ENCODE measurements at regions not wholly inside any gene's neighbourhood (a gene's known extent, or its start where the extent isn't known, plus 50 kb on each side); places are given as distances from the start of the nearest gene placed in this dataset.

- no peak overlapping the region for H3K4me3 ChIP-seq (ENCODE audit: low read depth, low read length)
- no peak for TF ChIP-seq CTCF (IDR thresholded peaks at IDR 0.05; ENCODE audit: low read depth, low read length)
Measured at GRCh38 chr16:6672507-6672906, 660.1 kb upstream of the RBFOX1 start.

- H3K4me3 ChIP-seq (ENCODE audit: low read depth, low read length): no peak overlapping the region
- no peak for TF ChIP-seq CTCF (IDR thresholded peaks at IDR 0.05; ENCODE audit: low read depth, low read length)
Measured at GRCh38 chr16:6667393-6667792, 665.3 kb upstream of the RBFOX1 start.

GRCh38 chr16:6665126-6665525, 667.5 kb upstream of the RBFOX1 start:
- TF ChIP-seq CTCF (IDR thresholded peaks at IDR 0.05; ENCODE audit: low read depth, low read length): no peak
- no peak overlapping the region for H3K4me3 ChIP-seq (ENCODE audit: low read depth, low read length)

- TF ChIP-seq CTCF (IDR thresholded peaks at IDR 0.05; ENCODE audit: low read depth, low read length): no peak
- H3K4me3 ChIP-seq (ENCODE audit: low read depth, low read length): no peak overlapping the region
Measured at GRCh38 chr16:6663668-6664067, 669.0 kb upstream of the RBFOX1 start.

GRCh38 chr16:6656760-6657159, 675.9 kb upstream of the RBFOX1 start:
- H3K4me3 ChIP-seq (ENCODE audit: low read depth, low read length): no peak overlapping the region
- TF ChIP-seq CTCF (IDR thresholded peaks at IDR 0.05; ENCODE audit: low read depth, low read length): no peak

GRCh38 chr16:6646891-6647290, 685.8 kb upstream of the RBFOX1 start:
- no peak overlapping the region for H3K4me3 ChIP-seq (ENCODE audit: low read depth, low read length)
- TF ChIP-seq CTCF (IDR thresholded peaks at IDR 0.05; ENCODE audit: low read depth, low read length): no peak

GRCh38 chr16:6645768-6646568, 686.7 kb upstream of the RBFOX1 start:
- no peak for TF ChIP-seq CTCF (IDR thresholded peaks at IDR 0.05; ENCODE audit: low read depth, low read length)
- no peak overlapping the region for H3K4me3 ChIP-seq (ENCODE audit: low read depth, low read length)

Data from WI38 (cell line).